Endothelial cell of umbilical vein (primary cell): ENCODE measurements at regions not wholly inside any gene's neighbourhood (a gene's known extent, or its start where the extent isn't known, plus 50 kb on each side); places are given as distances from the start of the nearest gene placed in this dataset.

ENCODE experiments used
- BruUV-seq: library from RNA; stranded (reverse); fragments of 400-500 nt; replicated peaks from 2 replicates; lab custom pipeline; 2021; lab: Mats Ljungman, UMichigan
- CTCF ChIA-PET: fragments of 300-600, 350-600 bp; sonication (Branson Sonifier 250); formaldehyde crosslinking; loops from one replicate; lab custom pipeline; 2021; ENCODE audit warnings: antibody characterized with exemption, inconsistent platforms; lab: Charles Lee
- POLR2A ChIA-PET: fragments of 300-600, 350-600 bp; sonication (Branson Sonifier 250); formaldehyde crosslinking; loops from one replicate; lab custom pipeline; 2021; ENCODE audit warnings: antibody characterized with exemption, inconsistent platforms; lab: Charles Lee
- DNase-seq: peaks from one replicate; pipeline ENCODE4 v3.0.0-alpha.2; 2011; ENCODE audit warnings: low read depth, low spot score
- FAIRE-seq: peaks from 2 replicates; lab custom pipeline; 2011; peaks lifted over from hg19 to GRCh38; lab: Jason Lieb, UNC
- H2AFZ ChIP-seq: 2 replicates; pipeline ENCODE4 v1.6.0; 2012; ENCODE audit warnings: low read depth, low read length, control low read depth, inconsistent platforms
- H3K27ac ChIP-seq: 2 replicates; pipeline ENCODE4 v1.5.1; 2011; ENCODE audit warnings: low read depth, mild to moderate bottlenecking, control low read depth, low read length, moderate library complexity; ENCODE audit not compliant: insufficient read depth
- H3K27me3 ChIP-seq, 2 experiments: 2 replicates each; pipeline versions ENCODE4 v1.6.0 to v1.6.1; 2011; ENCODE audit warnings: low read length in 2 of 2, mixed read lengths in 1 of 2; ENCODE audit not compliant: control insufficient read depth in 2 of 2, insufficient read depth in 2 of 2
- H3K36me3 ChIP-seq, 2 experiments: 2 replicates in 1 of 2; 3 replicates in 1 of 2; pipeline ENCODE4 v1.5.1; 2011; ENCODE audit warnings: low read length in 2 of 2, mild to moderate bottlenecking in 1 of 2, moderate library complexity in 1 of 2; ENCODE audit not compliant: control insufficient read depth in 2 of 2, insufficient read depth in 2 of 2; ENCODE audit errors: extremely low read depth in 1 of 2
- H3K4me1 ChIP-seq: 3 replicates; pipeline ENCODE4 v1.5.1; 2011; ENCODE audit warnings: mild to moderate bottlenecking, low read length; ENCODE audit not compliant: control insufficient read depth, insufficient read depth; ENCODE audit errors: extremely low read depth
- H3K4me2 ChIP-seq: 2 replicates; pipeline ENCODE4 v1.6.1; 2011; ENCODE audit warnings: low read length, control low read depth, mixed read lengths; ENCODE audit not compliant: insufficient read depth
- H3K4me3 ChIP-seq, 3 experiments: fragments of 200-600 bp in 1 of 3; sonication (generic), shearing (Covaris generic) in 1 of 3; replicated peaks in 1 of 3; 2 replicates each; pipeline ENCODE4 v1.5.1; 2011 to 2016; ENCODE audit warnings: control low read depth in 3 of 3, low read length in 3 of 3, mild to moderate bottlenecking in 2 of 3, inconsistent platforms in 1 of 3, low read depth in 1 of 3, moderate library complexity in 1 of 3; ENCODE audit not compliant: insufficient read depth in 1 of 3
- H3K79me2 ChIP-seq: 2 replicates; pipeline ENCODE4 v1.6.0; 2012; ENCODE audit warnings: low read length, inconsistent platforms; ENCODE audit not compliant: control insufficient read depth, insufficient read depth
- H3K9ac ChIP-seq: replicated peaks from 2 replicates; pipeline ENCODE3; 2011; ENCODE audit warnings: low read length, control low read depth; ENCODE audit not compliant: insufficient read depth; ENCODE audit errors: extremely low read depth
- H3K9me1 ChIP-seq: replicated peaks from 3 replicates; pipeline ENCODE4 v1.6.0; 2011; ENCODE audit warnings: mild to moderate bottlenecking, low read length; ENCODE audit not compliant: control insufficient read depth, insufficient read depth; ENCODE audit errors: extremely low read depth
- H3K9me3 ChIP-seq: replicated peaks from 2 replicates; pipeline ENCODE4 v1.5.1; 2012; ENCODE audit warnings: low read length, inconsistent platforms; ENCODE audit not compliant: control insufficient read depth, insufficient read depth
- H4K20me1 ChIP-seq: replicated peaks from 2 replicates; pipeline ENCODE3; 2011; ENCODE audit warnings: mild to moderate bottlenecking, low read length; ENCODE audit not compliant: control insufficient read depth, insufficient read depth; ENCODE audit errors: extremely low read depth
- CTCF ChIP-seq, 2 donors: IDR thresholded peaks; 1 replicate in 1 of 2; 2 replicates in 1 of 2; pipeline ENCODE4 v1.5.1; 2011; ENCODE audit warnings: low read length in 2 of 2, mild to moderate bottlenecking in 2 of 2, moderate library complexity in 2 of 2, control low read depth in 1 of 2, inconsistent platforms in 1 of 2, low read depth in 1 of 2; ENCODE audit not compliant: insufficient read depth in 1 of 2; ENCODE audit errors: extremely low read depth in 1 of 2
- EZH2 ChIP-seq: IDR thresholded peaks from 2 replicates; pipeline ENCODE4 v1.6.1; 2012; ENCODE audit warnings: borderline replicate concordance, low read depth, mild to moderate bottlenecking, moderate library complexity, low read length, inconsistent platforms; ENCODE audit not compliant: severe bottlenecking
- FOS ChIP-seq: IDR thresholded peaks from 2 replicates; pipeline ENCODE4 v1.6.1; 2011; ENCODE audit warnings: mild to moderate bottlenecking, low read length, moderate library complexity, borderline replicate concordance; ENCODE audit not compliant: insufficient read depth
- GATA2 ChIP-seq: IDR thresholded peaks from 2 replicates; pipeline ENCODE4 v1.7.0; 2011; ENCODE audit warnings: low read depth, mild to moderate bottlenecking, moderate library complexity, mixed read lengths, low read length; ENCODE audit not compliant: insufficient read length, insufficient read depth
- JUN ChIP-seq: IDR thresholded peaks from 2 replicates; pipeline ENCODE4 v1.6.1; 2011; ENCODE audit warnings: borderline replicate concordance, low read depth; ENCODE audit not compliant: insufficient read length, insufficient read depth
- MAX ChIP-seq: IDR thresholded peaks from 2 replicates; pipeline ENCODE4 v1.6.1; 2011; ENCODE audit not compliant: insufficient read depth, insufficient read length
- MYC ChIP-seq: IDR thresholded peaks from one replicate; pipeline ENCODE4 v1.6.1; 2011; ENCODE audit warnings: mild to moderate bottlenecking, low read depth, low read length
- POLR2A ChIP-seq: IDR thresholded peaks from 2 replicates; pipeline ENCODE4 v1.6.1; 2012; ENCODE audit warnings: low read depth, mild to moderate bottlenecking, control low read depth, low read length
- POLR2AphosphoS5 ChIP-seq: IDR thresholded peaks from 2 replicates; pipeline ENCODE4 v1.6.1; 2012; ENCODE audit warnings: low read depth, mild to moderate bottlenecking, control low read depth, low read length, moderate library complexity; ENCODE audit not compliant: insufficient read depth
- dilution Hi-C: fragments of 300-500 bp; cut with MboI; formaldehyde crosslinking; loops from one replicate; pipeline ENCODE4 v1.15.0; 2019; ENCODE audit warnings: low sequenced_read_pairs; ENCODE audit not compliant: extremely low pct_ligation_motif_present
- intact Hi-C: fragments of 100-400 bp; cut with micrococcal nuclease; formaldehyde crosslinking; loops from one replicate; pipeline ENCODE4 v1.10.0; 2022

GRCh38 chr18:77457681-77458080, 208.0 kb downstream of the GALR1 start:
- POLR2A ChIA-PET, result no interaction called here
- no peak overlapping the region for H3K4me3 ChIP-seq
- H3K79me2 ChIP-seq, result no peaks in the 10 kb centered on the region

GRCh38 chr18:77461062-77461688, 211.5 kb downstream of the GALR1 start:
- Histone ChIP-seq H3K27me3 (no peaks in the 10 kb centered on the region), H3K9ac (no peak overlapping the region), H2AFZ (no peak overlapping the region), H3K36me3 (no peaks in the 10 kb centered on the region), H3K4me1 (no peaks in the 10 kb centered on the region), H4K20me1 (no peaks in the 10 kb centered on the region), H3K27ac (no peak overlapping the region), H3K79me2 (no peaks in the 10 kb centered on the region), H3K4me3 (no peak overlapping the region), H3K9me1 (no peaks in the 10 kb centered on the region), H3K9me3 (peaks cover 4% of the 10 kb centered on the region), H3K4me2 (no peak overlapping the region)
- TF ChIP-seq POLR2A (no peak), EZH2 (no peak), JUN (no peak), MYC (no peak), CTCF (IDR thresholded peaks at IDR 0.05; ENCODE audit: extremely low read depth in 1 of 2, insufficient read depth in 1 of 2, low read depth in 1 of 2, low read length in 2 of 2) (no peak), FOS (no peak), GATA2 (no peak), POLR2AphosphoS5 (no peak), MAX (no peak)
- intact Hi-C loops, result no loop called here
- BruUV-seq, result no TSS peak
- ChIA-PET POLR2A (no interaction called here), CTCF (no interaction called here)
- FAIRE-seq (no peak), DNase-seq (no peak)
- dilution Hi-C loops, result no loop called here

More at GRCh38 chr18:77457681-77458080, 208.0 kb downstream of the GALR1 start:
- Histone ChIP-seq H2AFZ (no peak overlapping the region), H3K9ac (no peak overlapping the region), H3K4me1 (no peaks in the 10 kb centered on the region), H3K36me3 (no peaks in the 10 kb centered on the region), H4K20me1 (no peaks in the 10 kb centered on the region), H3K4me2 (no peak overlapping the region), H3K9me1 (no peaks in the 10 kb centered on the region), H3K27ac (no peak overlapping the region), H3K9me3 (peaks cover 2% of the 10 kb centered on the region), H3K27me3 (no peaks in the 10 kb centered on the region)
- no peak for FAIRE-seq
- no TSS peak for BruUV-seq
- dilution Hi-C loops (no loop called here), intact Hi-C loops (no loop called here)
- DNase-seq, result no peak
- TF ChIP-seq FOS, result no peak
- TF ChIP-seq JUN, result no peak
- CTCF ChIA-PET, result no interaction called here
